Endothelial cell (in vitro differentiated cells): ENCODE measurements at regions not wholly inside any gene's neighbourhood (a gene's known extent, or its start where the extent isn't known, plus 50 kb on each side); places are given as distances from the start of the nearest gene placed in this dataset.

Experiments
- DNase-seq: peaks from one replicate; pipeline ENCODE4 v3.0.0; 2021; ENCODE audit warnings: low spot score
- H3K27ac Mint-ChIP-seq: one replicate; pipeline ENCODE4 v1.8.0; 2021; ENCODE audit warnings: mixed read lengths, inconsistent platforms; ENCODE audit not compliant: unreplicated experiment
- H3K27me3 Mint-ChIP-seq: one replicate; pipeline ENCODE4 v1.8.0; 2021; ENCODE audit warnings: mild to moderate bottlenecking, moderate library complexity, mixed read lengths, inconsistent platforms; ENCODE audit not compliant: unreplicated experiment
- H3K36me3 Mint-ChIP-seq: one replicate; pipeline ENCODE4 v1.8.0; 2021; ENCODE audit warnings: mild to moderate bottlenecking, low read depth, mixed read lengths, inconsistent platforms; ENCODE audit not compliant: unreplicated experiment
- H3K4me1 Mint-ChIP-seq: one replicate; pipeline ENCODE4 v1.8.0; 2021; ENCODE audit warnings: mild to moderate bottlenecking, mixed read lengths, inconsistent platforms; ENCODE audit not compliant: unreplicated experiment
- H3K4me3 Mint-ChIP-seq: one replicate; pipeline ENCODE4 v1.8.0; 2021; ENCODE audit warnings: mild to moderate bottlenecking, mixed read lengths, inconsistent platforms; ENCODE audit not compliant: unreplicated experiment
- H3K9me3 Mint-ChIP-seq: one replicate; pipeline ENCODE4 v1.8.0; 2021; ENCODE audit warnings: mixed read lengths, inconsistent platforms; ENCODE audit not compliant: unreplicated experiment
- CTCF ChIP-seq: fragments of 200-600 bp; sonication (generic); IDR thresholded peaks from one replicate; pipeline ENCODE4 v1.5.0; 2021; ENCODE audit warnings: antibody characterized with exemption; ENCODE audit not compliant: unreplicated experiment

DNA sequence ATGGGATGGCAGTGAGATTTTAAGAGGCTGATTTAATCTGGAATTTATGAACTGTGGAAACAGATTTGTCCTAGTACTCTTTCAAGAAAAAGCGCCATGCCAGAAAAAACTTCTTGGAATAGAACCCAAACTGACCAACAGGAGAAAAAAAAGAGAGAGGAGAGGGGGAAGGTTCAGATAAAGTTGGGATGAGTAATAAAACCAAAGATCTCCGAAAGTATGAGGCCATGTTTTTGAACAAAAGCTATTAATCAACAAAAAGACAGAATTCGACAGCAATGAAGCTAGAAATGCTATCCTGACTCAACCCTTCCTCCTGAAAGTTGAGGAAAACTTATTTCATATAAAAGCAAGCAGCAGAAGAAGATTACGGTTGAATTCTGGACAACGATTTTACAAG lies 135.5 kb downstream of the CEMIP2 start:
- DNase-seq, result no peak
- Mint-ChIP-seq H3K4me1 (peaks cover 67% of the 10 kb centered on the region), H3K36me3 (no peaks in the 10 kb centered on the region), H3K9me3 (no peaks in the 10 kb centered on the region), H3K27ac (peak overlapping the region; percentile 97), H3K4me3 (no peak overlapping the region), H3K27me3 (no peaks in the 10 kb centered on the region)
- TF ChIP-seq CTCF, result no peak

DNA sequence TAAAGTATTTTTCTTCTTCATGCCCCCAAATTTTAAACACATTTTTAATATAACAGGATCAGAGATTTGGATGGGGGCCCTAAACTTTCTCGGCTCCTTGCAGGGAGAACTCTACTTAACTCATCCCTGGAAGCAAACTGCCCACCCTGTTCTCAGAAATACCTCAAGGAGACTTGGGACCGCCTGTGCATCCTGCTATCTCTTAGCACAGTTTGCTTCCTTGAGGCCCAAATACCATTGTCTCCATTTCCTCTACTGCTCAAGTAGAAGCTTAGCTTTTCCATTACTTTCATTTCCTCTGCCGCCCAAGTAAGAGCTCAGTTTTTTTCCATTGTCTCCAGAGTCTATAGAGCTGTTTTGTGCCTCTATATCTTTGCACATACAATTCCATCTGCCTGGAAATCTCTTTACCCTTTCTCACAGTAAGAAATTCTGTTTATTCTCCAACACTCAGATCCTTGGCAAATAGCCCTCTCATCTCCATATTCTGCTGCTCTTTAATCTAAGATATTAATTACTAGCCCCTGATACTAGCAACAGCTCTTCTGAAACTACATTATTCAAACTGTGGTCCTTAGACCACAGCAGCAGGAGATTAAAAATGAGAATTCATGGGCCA lies 137.8 kb downstream of the CEMIP2 start:
- Mint-ChIP-seq H3K27me3 (no peaks in the 10 kb centered on the region), H3K27ac (peak overlapping the region; percentile 97), H3K9me3 (no peaks in the 10 kb centered on the region), H3K4me3 (no peak overlapping the region), H3K36me3 (no peaks in the 10 kb centered on the region), H3K4me1 (peaks cover 62% of the 10 kb centered on the region)
- peak; percentile 23 for DNase-seq
- TF ChIP-seq CTCF, result no peak

DNA sequence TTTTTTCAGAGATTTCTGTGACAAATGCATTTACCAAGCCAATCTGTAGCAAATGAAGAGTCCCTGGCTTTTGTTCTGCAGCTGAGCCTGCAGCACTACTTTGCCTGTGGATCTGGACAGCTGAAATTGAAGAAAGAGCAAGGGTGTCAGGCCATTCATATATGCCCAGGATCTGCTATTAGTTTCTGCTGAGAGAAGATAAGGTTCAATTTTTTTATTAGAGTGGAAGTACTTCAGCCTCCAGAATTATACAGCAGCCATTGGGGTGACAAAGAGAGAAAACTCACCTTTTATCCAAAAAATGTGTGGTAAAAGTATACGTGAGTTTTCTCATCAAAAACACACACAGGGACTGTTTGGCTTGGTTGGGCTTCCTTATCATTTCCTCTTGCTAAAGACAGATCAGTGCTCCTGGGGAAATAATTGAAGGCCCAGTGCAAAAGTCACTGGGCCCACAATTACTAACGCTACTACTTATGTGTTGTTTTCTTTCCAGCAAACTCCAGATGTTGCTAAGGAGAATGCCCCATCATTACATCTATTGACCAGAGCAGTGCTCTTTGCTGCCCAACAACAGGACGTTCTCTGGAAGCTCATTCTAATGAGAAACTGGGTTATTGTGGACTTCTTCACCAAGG lies 138.6 kb downstream of the CEMIP2 start:
- Mint-ChIP-seq H3K27me3 (no peaks in the 10 kb centered on the region), H3K9me3 (no peaks in the 10 kb centered on the region), H3K36me3 (no peaks in the 10 kb centered on the region), H3K27ac (peak overlapping the region; percentile 97), H3K4me1 (peaks cover 55% of the 10 kb centered on the region), H3K4me3 (no peak overlapping the region)
- TF ChIP-seq CTCF, result no peak
- DNase-seq, result no peak

- no peak overlapping the region for H3K27ac Mint-ChIP-seq
- no peak for DNase-seq
- no peak overlapping the region for H3K4me3 Mint-ChIP-seq
- H3K27me3 Mint-ChIP-seq, result no peaks in the 10 kb centered on the region
- no peaks in the 10 kb centered on the region for H3K36me3 Mint-ChIP-seq
- no peaks in the 10 kb centered on the region for H3K9me3 Mint-ChIP-seq
- peaks cover 49% of the 10 kb centered on the region for H3K4me1 Mint-ChIP-seq
- no peak for TF ChIP-seq CTCF
Measured at GRCh38 chr9:71628247-71628646, 140.1 kb downstream of the CEMIP2 start.

DNA sequence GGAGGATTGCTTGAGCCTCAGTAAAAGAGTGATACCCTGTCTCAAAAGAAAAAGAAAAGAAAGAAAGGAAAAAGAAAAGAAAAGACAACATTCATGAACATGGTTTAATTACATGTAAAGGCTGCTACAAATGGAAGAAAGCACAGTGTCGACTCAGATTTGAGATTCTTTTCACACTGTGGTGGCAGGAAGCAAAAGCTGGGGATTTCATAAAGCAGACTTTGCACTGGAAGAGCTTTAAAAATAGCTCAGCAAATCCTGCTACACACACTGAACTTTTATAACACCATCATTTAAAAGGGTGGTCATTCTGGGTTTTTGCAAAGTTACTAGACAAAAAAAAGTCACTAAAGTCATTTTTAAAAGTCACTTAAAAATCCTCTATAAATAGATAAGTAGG lies 140.8 kb downstream of the CEMIP2 start:
- Mint-ChIP-seq H3K4me1 (peaks cover 42% of the 10 kb centered on the region), H3K27ac (no peak overlapping the region), H3K9me3 (no peaks in the 10 kb centered on the region), H3K27me3 (no peaks in the 10 kb centered on the region), H3K36me3 (no peaks in the 10 kb centered on the region), H3K4me3 (no peak overlapping the region)
- TF ChIP-seq CTCF, result no peak
- DNase-seq, result no peak
